ENCODE measurements at regions not wholly inside any gene's neighbourhood (a gene's known extent, or its start where the extent isn't known, plus 50 kb on each side); places are given as distances from the start of the nearest gene placed in this dataset.
"Not testable (repeated sequence)": the region's sequence is repeated elsewhere in the genome, so short reads cannot be mapped to it uniquely, and the experiment has no call there.

DNA sequence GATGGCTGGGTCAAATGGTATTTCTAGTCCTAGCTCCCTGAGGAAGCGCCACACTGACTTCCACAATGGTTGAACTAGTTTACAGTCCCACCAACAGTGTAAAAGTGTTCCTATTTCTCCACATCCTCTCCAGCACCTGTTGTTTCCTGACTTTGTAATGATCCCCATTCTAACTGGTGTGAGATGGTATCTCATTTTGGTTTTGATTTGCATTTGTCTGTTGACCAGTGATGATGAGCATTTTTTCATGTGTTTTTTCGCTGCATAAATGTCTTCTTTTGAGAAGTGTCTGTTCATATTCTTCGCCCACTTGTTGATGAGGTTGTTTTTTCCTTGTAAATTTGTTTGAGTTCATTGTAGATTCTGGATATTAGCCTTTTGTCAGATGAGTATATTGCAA, 223.9 kb downstream of the MAGEE1 start:
- TF ChIP-seq, protein P1, sequence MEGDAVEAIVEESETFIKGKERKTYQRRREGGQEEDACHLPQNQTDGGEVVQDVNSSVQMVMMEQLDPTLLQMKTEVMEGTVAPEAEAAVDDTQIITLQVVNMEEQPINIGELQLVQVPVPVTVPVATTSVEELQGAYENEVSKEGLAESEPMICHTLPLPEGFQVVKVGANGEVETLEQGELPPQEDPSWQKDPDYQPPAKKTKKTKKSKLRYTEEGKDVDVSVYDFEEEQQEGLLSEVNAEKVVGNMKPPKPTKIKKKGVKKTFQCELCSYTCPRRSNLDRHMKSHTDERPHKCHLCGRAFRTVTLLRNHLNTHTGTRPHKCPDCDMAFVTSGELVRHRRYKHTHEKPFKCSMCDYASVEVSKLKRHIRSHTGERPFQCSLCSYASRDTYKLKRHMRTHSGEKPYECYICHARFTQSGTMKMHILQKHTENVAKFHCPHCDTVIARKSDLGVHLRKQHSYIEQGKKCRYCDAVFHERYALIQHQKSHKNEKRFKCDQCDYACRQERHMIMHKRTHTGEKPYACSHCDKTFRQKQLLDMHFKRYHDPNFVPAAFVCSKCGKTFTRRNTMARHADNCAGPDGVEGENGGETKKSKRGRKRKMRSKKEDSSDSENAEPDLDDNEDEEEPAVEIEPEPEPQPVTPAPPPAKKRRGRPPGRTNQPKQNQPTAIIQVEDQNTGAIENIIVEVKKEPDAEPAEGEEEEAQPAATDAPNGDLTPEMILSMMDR (conservative IDR thresholded peaks at IDR 0.05; ENCODE audit: low read depth, low read length), result not testable (repeated sequence)
- not testable (repeated sequence) for TF ChIP-seq POLR2A (IDR thresholded peaks at IDR 0.05; ENCODE audit: low read depth, low read length); FOS (IDR thresholded peaks at IDR 0.05; ENCODE audit: low read depth, low read length); BHLHE40 (IDR thresholded peaks at IDR 0.05; ENCODE audit: low read depth, low read length); RAD21 (IDR thresholded peaks at IDR 0.05; ENCODE audit: low read length); MXI1 (IDR thresholded peaks at IDR 0.05; ENCODE audit: borderline replicate concordance, low read depth, low read length); MAFK (IDR thresholded peaks at IDR 0.05; ENCODE audit: low read depth, low read length); CEBPB (IDR thresholded peaks at IDR 0.05; ENCODE audit: low read depth, low read length); SMC3 (IDR thresholded peaks at IDR 0.05; ENCODE audit: low read depth, low read length); CHD1 (IDR thresholded peaks at IDR 0.05; ENCODE audit: low read depth, low read length); USF2 (IDR thresholded peaks at IDR 0.05; ENCODE audit: low read depth, low read length); RFX5 (IDR thresholded peaks at IDR 0.05; ENCODE audit: low read depth, low read length); MAZ (IDR thresholded peaks at IDR 0.05; ENCODE audit: borderline replicate concordance, low read depth, low read length)

All from IMR-90 (cell line).